ENCODE measurements at regions not wholly inside any gene's neighbourhood (a gene's known extent, or its start where the extent isn't known, plus 50 kb on each side); places are given as distances from the start of the nearest gene placed in this dataset.

DNA sequence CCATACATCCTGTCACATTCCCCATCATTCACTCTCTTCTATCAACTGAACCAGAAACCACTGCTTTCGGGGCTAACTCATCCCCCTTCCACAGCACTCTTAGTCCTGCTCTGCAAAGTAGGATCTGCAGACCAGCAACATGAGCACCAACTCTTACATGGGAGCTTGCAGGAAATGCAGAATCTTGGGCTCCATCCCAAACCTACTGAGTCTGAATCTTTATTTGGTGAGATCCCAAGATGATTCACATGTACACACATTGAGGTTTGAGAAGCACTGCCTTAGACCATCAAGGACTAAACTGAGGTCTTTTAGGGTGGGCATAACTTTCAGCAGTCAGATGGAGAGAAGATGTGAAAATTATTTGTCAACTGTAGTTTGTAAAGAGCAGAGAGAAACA, 235.6 kb upstream of the EPHA4 start:
- TF ChIP-seq POLR2AphosphoS5 (IDR thresholded peaks at IDR 0.05) (no peak), POLR2A (IDR thresholded peaks at IDR 0.05) (no peak)
- TF ChIP-seq, protein P1, sequence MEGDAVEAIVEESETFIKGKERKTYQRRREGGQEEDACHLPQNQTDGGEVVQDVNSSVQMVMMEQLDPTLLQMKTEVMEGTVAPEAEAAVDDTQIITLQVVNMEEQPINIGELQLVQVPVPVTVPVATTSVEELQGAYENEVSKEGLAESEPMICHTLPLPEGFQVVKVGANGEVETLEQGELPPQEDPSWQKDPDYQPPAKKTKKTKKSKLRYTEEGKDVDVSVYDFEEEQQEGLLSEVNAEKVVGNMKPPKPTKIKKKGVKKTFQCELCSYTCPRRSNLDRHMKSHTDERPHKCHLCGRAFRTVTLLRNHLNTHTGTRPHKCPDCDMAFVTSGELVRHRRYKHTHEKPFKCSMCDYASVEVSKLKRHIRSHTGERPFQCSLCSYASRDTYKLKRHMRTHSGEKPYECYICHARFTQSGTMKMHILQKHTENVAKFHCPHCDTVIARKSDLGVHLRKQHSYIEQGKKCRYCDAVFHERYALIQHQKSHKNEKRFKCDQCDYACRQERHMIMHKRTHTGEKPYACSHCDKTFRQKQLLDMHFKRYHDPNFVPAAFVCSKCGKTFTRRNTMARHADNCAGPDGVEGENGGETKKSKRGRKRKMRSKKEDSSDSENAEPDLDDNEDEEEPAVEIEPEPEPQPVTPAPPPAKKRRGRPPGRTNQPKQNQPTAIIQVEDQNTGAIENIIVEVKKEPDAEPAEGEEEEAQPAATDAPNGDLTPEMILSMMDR (IDR thresholded peaks at IDR 0.05 in 8 of 11, conservative IDR thresholded peaks at IDR 0.05 in 3 of 11): no peak
- 82 to 100% (median 88%) methylated on average over 1 of the region's 1 CpG for WGBS, 5 donors
- intact Hi-C loops (cut with DNase I; ENCODE audit: low total_unique reads): no loop called here
- Histone ChIP-seq H3K4me3 (no peak overlapping the region), H3K36me3 (no peaks in the 10 kb centered on the region), H3K4me1 (no peaks in the 10 kb centered on the region), H3K9me3 (peaks cover 0 to 4% (median 0%) of the 10 kb centered on the region in 8 donors), H3K27me3 (replicated peaks in 1 of 7) (no peaks in the 10 kb centered on the region), H3K27ac (no peak overlapping the region)
- DNase-seq: no peak

DNA sequence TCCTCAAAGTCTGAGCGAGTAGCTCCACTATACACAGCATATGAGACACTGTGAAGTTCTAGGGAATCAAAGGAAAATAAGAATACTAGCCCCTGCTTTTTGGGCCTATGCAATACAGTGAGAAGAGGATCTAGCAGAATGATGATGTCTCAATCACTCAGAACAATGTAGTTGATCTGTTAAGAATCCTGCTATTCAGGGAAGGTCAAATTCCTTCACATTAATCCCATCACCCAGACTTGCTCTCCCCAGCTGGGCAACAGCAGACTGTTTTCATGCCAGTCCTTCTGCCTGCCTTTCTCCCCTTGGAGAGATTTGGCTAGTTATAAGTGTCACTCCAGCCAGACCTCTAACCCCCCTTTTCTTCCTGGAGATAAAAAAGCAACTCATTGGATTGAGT, 230.0 kb upstream of the EPHA4 start:
- no peak for TF ChIP-seq POLR2A (IDR thresholded peaks at IDR 0.05)
- no peak for TF ChIP-seq POLR2AphosphoS5 (IDR thresholded peaks at IDR 0.05)
- TF ChIP-seq, protein P1 (IDR thresholded peaks at IDR 0.05 in 8 of 11, conservative IDR thresholded peaks at IDR 0.05 in 3 of 11): no peak
- WGBS, 5 donors: 67 to 94% (median 85%) methylated on average over 1 of the region's 1 CpG
- no peaks in the 10 kb centered on the region for H3K36me3 ChIP-seq
- no peak overlapping the region for H3K27ac ChIP-seq
- intact Hi-C loops (cut with DNase I; ENCODE audit: low total_unique reads): no loop called here
- no peaks in the 10 kb centered on the region for H3K4me1 ChIP-seq
- DNase-seq: no peak
- H3K9me3 ChIP-seq: peaks cover 0 to 4% (median 0%) of the 10 kb centered on the region in 8 donors
- no peak overlapping the region for H3K4me3 ChIP-seq
- no peaks in the 10 kb centered on the region for H3K27me3 ChIP-seq (replicated peaks in 1 of 7)

DNA sequence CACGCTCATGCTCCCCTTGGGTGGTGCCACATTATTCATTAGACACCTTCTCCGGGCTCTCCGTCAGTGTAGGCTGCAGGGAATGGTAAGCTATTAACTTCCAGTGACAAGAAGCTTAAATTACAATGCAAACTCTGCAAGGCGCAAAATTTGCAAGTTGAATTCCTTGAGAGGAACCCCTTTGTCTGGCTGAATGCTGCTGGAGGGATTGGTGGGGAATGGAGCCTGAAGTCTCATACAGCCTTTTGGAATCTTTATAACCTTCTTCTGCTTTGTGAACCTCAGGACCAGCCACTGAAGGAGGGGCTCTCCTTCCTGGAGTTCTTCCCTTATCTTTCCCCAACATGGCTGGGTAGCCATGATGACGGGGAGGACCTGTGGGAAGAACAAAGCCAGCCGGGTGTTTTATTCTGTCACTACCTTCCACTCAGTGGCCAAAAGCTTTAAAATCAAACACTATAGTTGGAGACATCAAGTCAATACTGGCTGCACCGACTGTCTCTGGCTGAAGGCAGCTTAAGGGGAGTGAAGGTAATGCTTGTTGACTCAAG, 220.9 kb upstream of the EPHA4 start:
- Histone ChIP-seq H3K4me1 (no peaks in the 10 kb centered on the region), H3K27ac (no peak overlapping the region), H3K27me3 (replicated peaks in 1 of 7) (no peaks in the 10 kb centered on the region), H3K9me3 (no peaks in the 10 kb centered on the region), H3K36me3 (no peaks in the 10 kb centered on the region), H3K4me3 (no peak overlapping the region)
- TF ChIP-seq POLR2AphosphoS5 (IDR thresholded peaks at IDR 0.05): no peak
- TF ChIP-seq, protein P1 (IDR thresholded peaks at IDR 0.05 in 8 of 11, conservative IDR thresholded peaks at IDR 0.05 in 3 of 11): no peak
- no peak for TF ChIP-seq POLR2A (IDR thresholded peaks at IDR 0.05)
- intact Hi-C loops (cut with DNase I; ENCODE audit: low total_unique reads): no loop called here
- WGBS, 5 donors: 41 to 54% (median 48%) methylated on average over 7 of the region's 7 CpGs
- no peak for DNase-seq

DNA sequence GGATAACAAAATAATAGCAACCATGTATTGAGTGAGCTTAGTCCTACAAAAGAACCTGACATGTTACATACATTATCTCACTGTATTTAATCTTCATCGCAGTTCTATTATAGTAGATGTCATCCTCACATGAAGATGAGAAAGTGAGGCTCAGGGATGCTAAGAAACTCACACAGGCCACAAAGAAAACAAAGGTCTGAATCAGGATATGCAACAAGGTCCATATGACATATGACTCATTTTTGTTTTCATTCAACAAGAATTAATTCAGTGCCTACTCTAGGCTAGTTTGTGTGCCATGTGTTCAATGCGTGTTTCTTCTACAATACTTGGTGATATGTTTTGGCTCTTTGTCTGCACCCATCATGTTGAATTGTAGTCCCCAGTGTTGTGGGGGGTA, 219.7 kb upstream of the EPHA4 start:
- no peak overlapping the region for H3K4me3 ChIP-seq
- no peaks in the 10 kb centered on the region for H3K9me3 ChIP-seq
- DNase-seq: no peak
- intact Hi-C loops (cut with DNase I; ENCODE audit: low total_unique reads): no loop called here
- no peak overlapping the region for H3K27ac ChIP-seq
- no peaks in the 10 kb centered on the region for H3K4me1 ChIP-seq
- 91 to 97% (median 95%) methylated on average over 2 of the region's 2 CpGs for WGBS, 5 donors
- no peaks in the 10 kb centered on the region for H3K27me3 ChIP-seq (replicated peaks in 1 of 7)
- no peaks in the 10 kb centered on the region for H3K36me3 ChIP-seq
- TF ChIP-seq POLR2A (IDR thresholded peaks at IDR 0.05): no peak
- no peak for TF ChIP-seq POLR2AphosphoS5 (IDR thresholded peaks at IDR 0.05)
- TF ChIP-seq, protein P1 (IDR thresholded peaks at IDR 0.05 in 8 of 11, conservative IDR thresholded peaks at IDR 0.05 in 3 of 11): no peak
